PC-9 (cell line): ENCODE measurements at regions not wholly inside any gene's neighbourhood (a gene's known extent, or its start where the extent isn't known, plus 50 kb on each side); places are given as distances from the start of the nearest gene placed in this dataset.

ENCODE experiments used
- EZH2 ChIP-seq: fragments of 200-600 bp; sonication (generic); IDR thresholded peaks from 2 replicates; pipeline ENCODE4 v1.8.0; 2017; ENCODE audit warnings: antibody characterized with exemption, low read depth
- TF ChIP-seq, protein P1 (sequence below): fragments of 200-600 bp; sonication (generic); conservative IDR thresholded peaks from 2 replicates; pipeline ENCODE4 v1.6.1; 2017; ENCODE audit warnings: mixed run types, antibody characterized with exemption, mild to moderate bottlenecking, moderate library complexity

DNA sequence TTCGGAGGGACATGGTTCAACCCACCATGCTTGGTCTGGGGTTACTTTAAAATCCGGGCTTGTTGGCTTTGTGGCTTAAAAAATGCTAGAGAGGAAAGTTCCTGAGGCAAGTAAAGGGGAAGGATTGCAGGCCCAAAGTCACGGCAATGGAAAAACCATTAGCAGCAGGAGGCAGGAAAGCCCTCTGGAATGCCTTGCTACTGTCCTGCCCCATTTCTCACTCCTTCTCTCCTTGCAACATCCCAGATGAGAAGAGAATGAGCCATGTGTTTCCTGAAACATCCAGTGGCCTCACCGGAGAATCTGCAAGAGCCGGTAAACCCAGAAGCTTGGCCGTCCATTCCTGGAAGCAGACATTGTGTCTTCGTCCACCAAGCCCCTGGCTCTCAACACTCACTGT lies 97.4 kb upstream of the LCLAT1 start:
- TF ChIP-seq, protein P1, sequence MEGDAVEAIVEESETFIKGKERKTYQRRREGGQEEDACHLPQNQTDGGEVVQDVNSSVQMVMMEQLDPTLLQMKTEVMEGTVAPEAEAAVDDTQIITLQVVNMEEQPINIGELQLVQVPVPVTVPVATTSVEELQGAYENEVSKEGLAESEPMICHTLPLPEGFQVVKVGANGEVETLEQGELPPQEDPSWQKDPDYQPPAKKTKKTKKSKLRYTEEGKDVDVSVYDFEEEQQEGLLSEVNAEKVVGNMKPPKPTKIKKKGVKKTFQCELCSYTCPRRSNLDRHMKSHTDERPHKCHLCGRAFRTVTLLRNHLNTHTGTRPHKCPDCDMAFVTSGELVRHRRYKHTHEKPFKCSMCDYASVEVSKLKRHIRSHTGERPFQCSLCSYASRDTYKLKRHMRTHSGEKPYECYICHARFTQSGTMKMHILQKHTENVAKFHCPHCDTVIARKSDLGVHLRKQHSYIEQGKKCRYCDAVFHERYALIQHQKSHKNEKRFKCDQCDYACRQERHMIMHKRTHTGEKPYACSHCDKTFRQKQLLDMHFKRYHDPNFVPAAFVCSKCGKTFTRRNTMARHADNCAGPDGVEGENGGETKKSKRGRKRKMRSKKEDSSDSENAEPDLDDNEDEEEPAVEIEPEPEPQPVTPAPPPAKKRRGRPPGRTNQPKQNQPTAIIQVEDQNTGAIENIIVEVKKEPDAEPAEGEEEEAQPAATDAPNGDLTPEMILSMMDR: no peak
- no peak for TF ChIP-seq EZH2
